Calu3 (cell line): ENCODE measurements at regions not wholly inside any gene's neighbourhood (a gene's known extent, or its start where the extent isn't known, plus 50 kb on each side); places are given as distances from the start of the nearest gene placed in this dataset.

ENCODE experiments used
- BruUV-seq: library from RNA; stranded (reverse); fragments of 400-500 nt; replicated peaks from 2 replicates; lab custom pipeline; 2021; lab: Mats Ljungman, UMichigan
- CTCF ChIA-PET: fragments of 300-600 bp; sonication (Branson Sonifier 250); formaldehyde crosslinking; loops from one replicate; lab custom pipeline; 2022; ENCODE audit warnings: antibody characterized with exemption; lab: Charles Lee
- DNase-seq: peaks from one replicate; pipeline ENCODE4 v3.0.0; 2022
- H3K27ac Mint-ChIP-seq: one replicate; pipeline ENCODE4 v1.8.0; 2022; ENCODE audit warnings: mixed read lengths; ENCODE audit not compliant: unreplicated experiment
- H3K27me3 Mint-ChIP-seq: one replicate; pipeline ENCODE4 v1.8.0; 2022; ENCODE audit warnings: mixed read lengths; ENCODE audit not compliant: unreplicated experiment
- H3K36me3 Mint-ChIP-seq: one replicate; pipeline ENCODE4 v1.8.0; 2022; ENCODE audit warnings: mild to moderate bottlenecking, moderate library complexity, mixed read lengths; ENCODE audit not compliant: insufficient read depth, unreplicated experiment
- H3K4me1 Mint-ChIP-seq: one replicate; pipeline ENCODE4 v1.8.0; 2022; ENCODE audit warnings: mild to moderate bottlenecking, low read depth, mixed read lengths; ENCODE audit not compliant: unreplicated experiment
- H3K4me3 Mint-ChIP-seq: one replicate; pipeline ENCODE4 v1.8.0; 2022; ENCODE audit warnings: mild to moderate bottlenecking, low read depth, moderate library complexity, mixed read lengths; ENCODE audit not compliant: unreplicated experiment
- H3K9me3 Mint-ChIP-seq: one replicate; pipeline ENCODE4 v1.8.0; 2022; ENCODE audit warnings: low read depth, mixed read lengths; ENCODE audit not compliant: unreplicated experiment
- intact Hi-C: fragments of 100-400 bp; cut with micrococcal nuclease; formaldehyde crosslinking; loops from one replicate; pipeline ENCODE4 v1.10.0; 2022; ENCODE audit not compliant: unreplicated experiment
- TF ChIP-seq, protein P1 (sequence below): fragments of 200-600 bp; IDR thresholded peaks from one replicate; pipeline ENCODE4 v1.8.0; 2022; ENCODE audit warnings: antibody characterized with exemption; ENCODE audit not compliant: unreplicated experiment

DNA sequence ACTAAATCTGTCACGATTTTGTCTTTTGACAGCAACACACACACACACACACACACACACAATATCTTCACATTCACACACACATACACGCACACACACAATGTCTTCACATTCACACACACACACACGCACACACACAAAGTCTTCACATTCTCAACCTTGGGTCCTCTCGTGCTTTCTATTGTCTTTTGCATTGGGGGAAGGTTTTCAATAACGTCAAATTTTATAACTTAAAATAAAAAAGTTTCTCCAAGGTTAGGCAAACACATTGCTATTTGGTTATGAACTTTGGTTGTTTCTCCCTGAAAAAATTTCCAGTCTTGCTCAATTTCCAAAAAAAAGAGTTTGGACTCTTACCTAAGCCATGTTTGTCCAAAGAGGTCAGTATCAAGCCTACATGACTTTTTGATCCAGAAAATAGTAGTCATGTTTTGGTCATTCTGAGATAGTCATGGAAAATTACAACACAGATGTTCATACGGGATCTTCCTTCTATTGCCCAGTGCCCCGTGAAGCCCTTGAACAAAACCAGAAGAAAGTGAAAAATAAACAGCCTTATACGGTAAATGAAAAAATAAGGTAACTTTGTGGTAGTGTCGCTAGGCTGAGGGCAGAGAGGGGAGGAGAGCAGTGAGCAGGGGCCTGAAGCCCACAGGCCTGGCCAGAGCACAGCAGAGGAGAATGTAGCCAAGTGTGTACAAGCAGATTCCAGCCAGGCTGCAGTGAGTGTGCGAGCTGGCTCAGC, 542.8 kb upstream of the ID2 start:
- no peaks in the 10 kb centered on the region for H3K36me3 Mint-ChIP-seq
- no peaks in the 10 kb centered on the region for H3K27me3 Mint-ChIP-seq
- intact Hi-C loops = no loop called here
- TF ChIP-seq, protein P1, sequence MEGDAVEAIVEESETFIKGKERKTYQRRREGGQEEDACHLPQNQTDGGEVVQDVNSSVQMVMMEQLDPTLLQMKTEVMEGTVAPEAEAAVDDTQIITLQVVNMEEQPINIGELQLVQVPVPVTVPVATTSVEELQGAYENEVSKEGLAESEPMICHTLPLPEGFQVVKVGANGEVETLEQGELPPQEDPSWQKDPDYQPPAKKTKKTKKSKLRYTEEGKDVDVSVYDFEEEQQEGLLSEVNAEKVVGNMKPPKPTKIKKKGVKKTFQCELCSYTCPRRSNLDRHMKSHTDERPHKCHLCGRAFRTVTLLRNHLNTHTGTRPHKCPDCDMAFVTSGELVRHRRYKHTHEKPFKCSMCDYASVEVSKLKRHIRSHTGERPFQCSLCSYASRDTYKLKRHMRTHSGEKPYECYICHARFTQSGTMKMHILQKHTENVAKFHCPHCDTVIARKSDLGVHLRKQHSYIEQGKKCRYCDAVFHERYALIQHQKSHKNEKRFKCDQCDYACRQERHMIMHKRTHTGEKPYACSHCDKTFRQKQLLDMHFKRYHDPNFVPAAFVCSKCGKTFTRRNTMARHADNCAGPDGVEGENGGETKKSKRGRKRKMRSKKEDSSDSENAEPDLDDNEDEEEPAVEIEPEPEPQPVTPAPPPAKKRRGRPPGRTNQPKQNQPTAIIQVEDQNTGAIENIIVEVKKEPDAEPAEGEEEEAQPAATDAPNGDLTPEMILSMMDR = no peak
- H3K27ac Mint-ChIP-seq = no peak overlapping the region
- H3K4me1 Mint-ChIP-seq = no peaks in the 10 kb centered on the region
- no peak for DNase-seq
- H3K9me3 Mint-ChIP-seq = peaks cover 2% of the 10 kb centered on the region
- CTCF ChIA-PET = interaction anchor here (0.6 kb wide), 1 partner anchor 329 kb away, joined by 3 read pairs; no protein-coding TSS in a partner anchor
- no TSS peak for BruUV-seq
- H3K4me3 Mint-ChIP-seq = no peak overlapping the region

DNA sequence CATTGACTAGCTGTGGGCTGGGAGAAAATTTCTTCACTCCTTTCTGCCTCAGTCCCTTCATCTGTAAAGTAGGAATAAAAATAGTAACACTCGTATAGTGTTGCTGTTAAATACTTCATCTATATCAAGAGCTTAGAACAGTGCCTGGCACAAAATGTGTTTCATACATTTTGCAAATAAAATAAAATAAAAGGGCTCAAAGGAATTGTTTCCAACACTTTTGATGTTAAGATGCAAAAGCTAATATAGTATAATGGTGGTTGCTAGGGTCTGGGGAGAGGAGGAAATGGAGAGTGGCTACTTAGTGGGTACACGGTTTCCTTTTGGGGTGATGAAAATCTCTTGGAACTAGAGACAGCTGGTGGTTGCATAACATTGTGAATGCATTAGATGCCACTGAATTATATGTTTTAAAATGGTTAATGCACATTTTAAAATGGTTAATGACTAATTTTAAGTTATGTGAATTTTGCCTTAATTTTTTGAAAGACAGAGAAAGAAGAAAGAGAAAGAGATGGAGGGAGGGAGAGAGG, 542.1 kb upstream of the ID2 start:
- H3K36me3 Mint-ChIP-seq = no peaks in the 10 kb centered on the region
- no peaks in the 10 kb centered on the region for H3K27me3 Mint-ChIP-seq
- H3K27ac Mint-ChIP-seq = no peak overlapping the region
- intact Hi-C loops = no loop called here
- no peaks in the 10 kb centered on the region for H3K4me1 Mint-ChIP-seq
- peaks cover 2% of the 10 kb centered on the region for H3K9me3 Mint-ChIP-seq
- BruUV-seq = no TSS peak
- TF ChIP-seq, protein P1 = no peak
- no peak for DNase-seq
- no peak overlapping the region for H3K4me3 Mint-ChIP-seq
- CTCF ChIA-PET = interaction anchor here (0.6 kb wide), 1 partner anchor 328 kb away, joined by 3 read pairs; no protein-coding TSS in a partner anchor

DNA sequence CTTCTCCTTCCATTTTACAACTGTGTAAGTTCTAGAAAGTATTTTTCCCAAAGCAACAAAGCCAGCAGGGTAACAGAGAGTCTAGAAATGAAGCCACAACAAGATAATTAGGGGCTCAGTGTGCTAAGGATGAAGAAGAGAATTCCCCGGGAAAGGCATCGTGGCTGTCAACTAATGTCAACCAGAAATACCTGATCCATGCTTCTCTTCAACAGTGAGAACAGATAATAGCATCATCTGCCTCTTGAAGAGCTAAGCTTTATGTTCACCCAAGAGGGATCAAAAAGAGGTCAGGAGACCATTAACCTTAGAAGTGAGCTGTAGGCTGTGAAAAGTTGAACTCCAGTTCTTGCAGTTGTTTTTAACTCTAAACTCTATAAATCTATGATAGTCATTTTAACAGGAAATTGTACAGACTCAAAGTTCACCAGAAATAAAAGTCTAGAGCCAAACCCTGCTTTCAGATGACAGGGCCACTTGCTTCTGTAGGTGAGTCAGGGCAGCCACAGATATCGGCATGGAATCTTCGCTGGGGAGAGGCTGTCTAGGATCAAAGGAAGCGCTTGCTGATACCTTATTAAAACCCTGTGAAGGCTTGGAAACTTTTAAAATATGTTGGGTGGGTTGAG, 540.7 kb upstream of the ID2 start:
- BruUV-seq = no TSS peak
- Mint-ChIP-seq H3K9me3 (peaks cover 2% of the 10 kb centered on the region), H3K36me3 (no peaks in the 10 kb centered on the region), H3K4me3 (no peak overlapping the region), H3K27ac (no peak overlapping the region), H3K4me1 (peaks cover 2% of the 10 kb centered on the region), H3K27me3 (no peaks in the 10 kb centered on the region)
- intact Hi-C loops = no loop called here
- CTCF ChIA-PET = interaction anchor here (1.4 kb wide), 1 partner anchor 8 kb away, joined by 3 read pairs; no protein-coding TSS in a partner anchor
- TF ChIP-seq, protein P1 = no peak
- no peak for DNase-seq

DNA sequence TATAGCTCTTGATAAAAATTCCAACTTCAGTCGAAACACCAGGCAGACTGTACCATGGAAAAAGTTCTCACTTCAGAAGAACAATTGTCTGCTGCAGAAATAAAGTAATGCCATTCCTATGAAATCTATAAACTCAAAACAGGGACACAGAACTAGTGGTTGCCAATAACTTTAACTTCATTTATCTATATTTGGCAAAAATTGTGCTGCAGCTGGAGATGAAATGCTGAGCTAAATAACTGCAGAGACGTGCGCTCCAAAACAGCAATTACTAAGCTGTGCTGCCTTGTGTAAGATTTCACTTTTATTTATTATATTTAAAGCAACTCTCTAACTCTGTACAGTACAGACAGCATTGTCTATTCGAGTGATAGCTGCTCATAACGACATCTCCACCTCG, 540.1 kb upstream of the ID2 start:
- H3K9me3 Mint-ChIP-seq = peaks cover 2% of the 10 kb centered on the region
- H3K27me3 Mint-ChIP-seq = no peaks in the 10 kb centered on the region
- DNase-seq = no peak
- peaks cover 6% of the 10 kb centered on the region for H3K4me1 Mint-ChIP-seq
- H3K27ac Mint-ChIP-seq = no peak overlapping the region
- TF ChIP-seq, protein P1 = no peak
- H3K4me3 Mint-ChIP-seq = no peak overlapping the region
- intact Hi-C loops = no loop called here
- no peaks in the 10 kb centered on the region for H3K36me3 Mint-ChIP-seq
- BruUV-seq = no TSS peak
- CTCF ChIA-PET = interaction anchor here (1.4 kb wide), 1 partner anchor 9 kb away, joined by 3 read pairs; no protein-coding TSS in a partner anchor
